NB4 (cell line): ENCODE measurements at regions not wholly inside any gene's neighbourhood (a gene's known extent, or its start where the extent isn't known, plus 50 kb on each side); places are given as distances from the start of the nearest gene placed in this dataset.

ENCODE experiments used
- POLR2A ChIP-seq: IDR thresholded peaks from 2 replicates; pipeline ENCODE4 v1.6.1; 2011; ENCODE audit warnings: mild to moderate bottlenecking; ENCODE audit not compliant: insufficient read length; ENCODE audit errors: extremely low read depth
- TF ChIP-seq, protein P1 (sequence below): IDR thresholded peaks from one replicate; pipeline ENCODE4 v1.5.1; 2012; ENCODE audit warnings: low read depth, low read length

DNA sequence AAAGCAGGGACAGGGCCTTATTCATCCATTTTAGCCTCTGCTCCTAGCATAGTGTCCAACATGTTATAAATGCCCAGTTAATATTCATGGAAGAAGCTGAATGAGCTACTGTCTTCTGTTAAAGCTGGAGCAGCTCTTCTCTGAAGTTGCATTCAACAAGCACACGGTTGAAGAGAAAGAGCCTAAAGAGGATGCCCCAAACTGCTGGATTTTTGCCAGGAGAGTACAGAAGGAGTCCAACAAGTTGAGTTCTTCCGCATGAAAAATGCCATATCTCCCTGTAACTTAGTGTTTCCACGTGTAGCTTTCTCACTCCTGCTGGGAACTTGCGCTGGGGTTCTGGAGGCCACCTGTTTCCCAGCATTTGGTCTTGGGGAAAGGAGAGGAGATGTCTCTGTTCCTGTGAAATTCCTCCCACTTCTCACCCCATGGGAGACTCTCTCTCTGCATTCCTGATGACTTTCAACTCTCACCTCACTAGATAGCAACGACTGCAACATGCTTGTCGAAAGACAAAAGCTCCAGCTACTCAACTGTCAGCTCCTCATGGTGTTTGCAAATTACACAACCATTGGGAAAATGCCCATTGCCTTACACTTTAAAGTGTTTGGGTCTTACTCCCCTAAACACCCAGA lies 122.8 kb downstream of the KIF4B start:
- TF ChIP-seq, protein P1, sequence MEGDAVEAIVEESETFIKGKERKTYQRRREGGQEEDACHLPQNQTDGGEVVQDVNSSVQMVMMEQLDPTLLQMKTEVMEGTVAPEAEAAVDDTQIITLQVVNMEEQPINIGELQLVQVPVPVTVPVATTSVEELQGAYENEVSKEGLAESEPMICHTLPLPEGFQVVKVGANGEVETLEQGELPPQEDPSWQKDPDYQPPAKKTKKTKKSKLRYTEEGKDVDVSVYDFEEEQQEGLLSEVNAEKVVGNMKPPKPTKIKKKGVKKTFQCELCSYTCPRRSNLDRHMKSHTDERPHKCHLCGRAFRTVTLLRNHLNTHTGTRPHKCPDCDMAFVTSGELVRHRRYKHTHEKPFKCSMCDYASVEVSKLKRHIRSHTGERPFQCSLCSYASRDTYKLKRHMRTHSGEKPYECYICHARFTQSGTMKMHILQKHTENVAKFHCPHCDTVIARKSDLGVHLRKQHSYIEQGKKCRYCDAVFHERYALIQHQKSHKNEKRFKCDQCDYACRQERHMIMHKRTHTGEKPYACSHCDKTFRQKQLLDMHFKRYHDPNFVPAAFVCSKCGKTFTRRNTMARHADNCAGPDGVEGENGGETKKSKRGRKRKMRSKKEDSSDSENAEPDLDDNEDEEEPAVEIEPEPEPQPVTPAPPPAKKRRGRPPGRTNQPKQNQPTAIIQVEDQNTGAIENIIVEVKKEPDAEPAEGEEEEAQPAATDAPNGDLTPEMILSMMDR, result no peak
- no peak for TF ChIP-seq POLR2A
